Caco-2 (cell line): ENCODE measurements at regions not wholly inside any gene's neighbourhood (a gene's known extent, or its start where the extent isn't known, plus 50 kb on each side); places are given as distances from the start of the nearest gene placed in this dataset.

Experiments
- BruUV-seq: library from RNA; stranded (reverse); fragments of 400-500 nt; replicated peaks from 2 replicates; lab custom pipeline; 2021; lab: Mats Ljungman, UMichigan
- CTCF ChIA-PET: fragments of 300-600 bp; sonication (Branson Sonifier 250); formaldehyde crosslinking; loops from one replicate; lab custom pipeline; 2022; ENCODE audit warnings: antibody characterized with exemption; lab: Charles Lee
- POLR2A ChIA-PET: fragments of 300-600 bp; sonication (Branson Sonifier 250); formaldehyde crosslinking; loops from one replicate; lab custom pipeline; 2022; ENCODE audit warnings: antibody characterized with exemption; lab: Charles Lee
- DNase-seq, 2 experiments: peaks; one replicate each; pipeline versions ENCODE4 v3.0.0 to v3.0.0-alpha.2; 2020 to 2022
- H3K27me3 ChIP-seq: replicated peaks from 2 replicates; pipeline ENCODE4 v1.6.0; 2011; ENCODE audit warnings: low read length; ENCODE audit not compliant: control insufficient read depth, insufficient read depth
- H3K36me3 ChIP-seq: 2 replicates; pipeline ENCODE4 v1.5.1; 2011; ENCODE audit warnings: low read length; ENCODE audit not compliant: control insufficient read depth, insufficient read depth
- H3K4me1 ChIP-seq: fragments of 250-450 bp; sonication (Bioruptor Pico); 2 replicates; pipeline ENCODE4 v1.5.1; 2020; ENCODE audit warnings: mild to moderate bottlenecking
- H3K4me3 ChIP-seq: 2 replicates; pipeline ENCODE4 v1.5.1; 2011; ENCODE audit warnings: low read depth, mild to moderate bottlenecking, control low read depth, low read length
- H3K9me3 ChIP-seq: fragments of 250-450 bp; sonication (Bioruptor Pico); 2 replicates; pipeline ENCODE4 v1.5.1; 2020; ENCODE audit warnings: mild to moderate bottlenecking, moderate library complexity
- H3K27ac Mint-ChIP-seq: one replicate; pipeline ENCODE4 v1.8.0; 2022; ENCODE audit warnings: mixed read lengths; ENCODE audit not compliant: unreplicated experiment
- H3K27me3 Mint-ChIP-seq: one replicate; pipeline ENCODE4 v1.8.0; 2022; ENCODE audit warnings: mixed read lengths; ENCODE audit not compliant: insufficient read depth, unreplicated experiment
- H3K36me3 Mint-ChIP-seq: one replicate; pipeline ENCODE4 v1.8.0; 2022; ENCODE audit warnings: mild to moderate bottlenecking, mixed read lengths; ENCODE audit not compliant: insufficient read depth, unreplicated experiment
- H3K4me1 Mint-ChIP-seq: one replicate; pipeline ENCODE4 v1.8.0; 2022; ENCODE audit warnings: low read depth, mixed read lengths; ENCODE audit not compliant: unreplicated experiment
- H3K4me3 Mint-ChIP-seq: one replicate; pipeline ENCODE4 v1.8.0; 2022; ENCODE audit warnings: mild to moderate bottlenecking, moderate library complexity, mixed read lengths; ENCODE audit not compliant: unreplicated experiment
- H3K9me3 Mint-ChIP-seq: one replicate; pipeline ENCODE4 v1.8.0; 2022; ENCODE audit warnings: mixed read lengths; ENCODE audit not compliant: unreplicated experiment
- CTCF ChIP-seq, 2 experiments: fragments of 200-600 bp in 1 of 2; IDR thresholded peaks; 1 replicate in 1 of 2; 2 replicates in 1 of 2; pipeline versions ENCODE4 v1.5.1 to v1.8.0; 2011 to 2022; ENCODE audit warnings: antibody characterized with exemption in 1 of 2, control low read depth in 1 of 2, inconsistent platforms in 1 of 2, low read depth in 1 of 2, low read length in 1 of 2, mild to moderate bottlenecking in 1 of 2, moderate library complexity in 1 of 2; ENCODE audit not compliant: insufficient read depth in 1 of 2, severe bottlenecking in 1 of 2, unreplicated experiment in 1 of 2
- intact Hi-C: fragments of 100-400 bp; cut with micrococcal nuclease; formaldehyde crosslinking; loops from one replicate; pipeline ENCODE4 v1.10.0; 2022; ENCODE audit not compliant: unreplicated experiment

GRCh38 chr11:109854731-109855130 is 238.5 kb upstream of the ZC3H12C start:
- CTCF ChIA-PET: interaction anchor here (0.7 to 0.8 kb wide), 2 partner anchors 85 to 987 kb away, joined by 3 to 5 read pairs; no protein-coding TSS in a partner anchor
- no peak overlapping the region for H3K4me3 ChIP-seq
- no peak for DNase-seq
- BruUV-seq: no TSS peak
- Mint-ChIP-seq H3K4me1 (no peaks in the 10 kb centered on the region), H3K4me3 (no peak overlapping the region), H3K27me3 (peaks cover 8% of the 10 kb centered on the region), H3K9me3 (no peaks in the 10 kb centered on the region), H3K36me3 (no peaks in the 10 kb centered on the region), H3K27ac (no peak overlapping the region)
- no peaks in the 10 kb centered on the region for H3K9me3 ChIP-seq
- no peak for TF ChIP-seq CTCF (IDR thresholded peaks at IDR 0.05; ENCODE audit: insufficient read depth in 1 of 2, low read depth in 1 of 2, low read length in 1 of 2, severe bottlenecking in 1 of 2, unreplicated experiment in 1 of 2)
- H3K36me3 ChIP-seq: no peaks in the 10 kb centered on the region
- H3K4me1 ChIP-seq: no peaks in the 10 kb centered on the region
- intact Hi-C loops: loop anchor here (5.0 kb wide), 1 partner anchor 323 kb away; no protein-coding TSS in a partner anchor
- POLR2A ChIA-PET: no interaction called here
- H3K27me3 ChIP-seq: peaks cover 1% of the 10 kb centered on the region; the same call in 1 of the 2 replicates

- TF ChIP-seq CTCF (IDR thresholded peaks at IDR 0.05; ENCODE audit: insufficient read depth in 1 of 2, low read depth in 1 of 2, low read length in 1 of 2, severe bottlenecking in 1 of 2, unreplicated experiment in 1 of 2): no peak
- POLR2A ChIA-PET: no interaction called here
- Mint-ChIP-seq H3K4me3 (no peak overlapping the region), H3K27me3 (peaks cover 7% of the 10 kb centered on the region), H3K9me3 (no peaks in the 10 kb centered on the region), H3K4me1 (no peaks in the 10 kb centered on the region), H3K36me3 (no peaks in the 10 kb centered on the region), H3K27ac (no peak overlapping the region)
- Histone ChIP-seq H3K4me3 (no peak overlapping the region), H3K36me3 (no peaks in the 10 kb centered on the region), H3K27me3 (no peaks in the 10 kb centered on the region), H3K9me3 (no peaks in the 10 kb centered on the region), H3K4me1 (no peaks in the 10 kb centered on the region)
- no TSS peak for BruUV-seq
- CTCF ChIA-PET: interaction anchor here (1.2 kb wide), 1 partner anchor 82 kb away, joined by 4 read pairs; no protein-coding TSS in a partner anchor
- intact Hi-C loops: no loop called here
- DNase-seq: no peak
Observed at GRCh38 chr11:109856928-109857327, 236.3 kb upstream of the ZC3H12C start.

- Histone ChIP-seq H3K4me3 (no peak overlapping the region), H3K4me1 (no peaks in the 10 kb centered on the region), H3K9me3 (no peaks in the 10 kb centered on the region), H3K27me3 (no peaks in the 10 kb centered on the region), H3K36me3 (no peaks in the 10 kb centered on the region)
- POLR2A ChIA-PET: no interaction called here
- intact Hi-C loops: no loop called here
- no peaks in the 10 kb centered on the region for H3K4me1 Mint-ChIP-seq
- BruUV-seq: no TSS peak
- no peak overlapping the region for H3K27ac Mint-ChIP-seq
- no peak for TF ChIP-seq CTCF (IDR thresholded peaks at IDR 0.05; ENCODE audit: insufficient read depth in 1 of 2, low read depth in 1 of 2, low read length in 1 of 2, severe bottlenecking in 1 of 2, unreplicated experiment in 1 of 2)
- no peaks in the 10 kb centered on the region for H3K9me3 Mint-ChIP-seq
- H3K27me3 Mint-ChIP-seq: peaks cover 5% of the 10 kb centered on the region
- H3K4me3 Mint-ChIP-seq: no peak overlapping the region
- no peak for DNase-seq
- H3K36me3 Mint-ChIP-seq: no peaks in the 10 kb centered on the region
- CTCF ChIA-PET: no interaction called here
Observed at GRCh38 chr11:109857637-109858036, 235.6 kb upstream of the ZC3H12C start.
